ENCODE measurements at regions not wholly inside any gene's neighbourhood (a gene's known extent, or its start where the extent isn't known, plus 50 kb on each side); places are given as distances from the start of the nearest gene placed in this dataset.
"Not testable (repeated sequence)": the region's sequence is repeated elsewhere in the genome, so short reads cannot be mapped to it uniquely, and the experiment has no call there.

- TF ChIP-seq, protein P1, sequence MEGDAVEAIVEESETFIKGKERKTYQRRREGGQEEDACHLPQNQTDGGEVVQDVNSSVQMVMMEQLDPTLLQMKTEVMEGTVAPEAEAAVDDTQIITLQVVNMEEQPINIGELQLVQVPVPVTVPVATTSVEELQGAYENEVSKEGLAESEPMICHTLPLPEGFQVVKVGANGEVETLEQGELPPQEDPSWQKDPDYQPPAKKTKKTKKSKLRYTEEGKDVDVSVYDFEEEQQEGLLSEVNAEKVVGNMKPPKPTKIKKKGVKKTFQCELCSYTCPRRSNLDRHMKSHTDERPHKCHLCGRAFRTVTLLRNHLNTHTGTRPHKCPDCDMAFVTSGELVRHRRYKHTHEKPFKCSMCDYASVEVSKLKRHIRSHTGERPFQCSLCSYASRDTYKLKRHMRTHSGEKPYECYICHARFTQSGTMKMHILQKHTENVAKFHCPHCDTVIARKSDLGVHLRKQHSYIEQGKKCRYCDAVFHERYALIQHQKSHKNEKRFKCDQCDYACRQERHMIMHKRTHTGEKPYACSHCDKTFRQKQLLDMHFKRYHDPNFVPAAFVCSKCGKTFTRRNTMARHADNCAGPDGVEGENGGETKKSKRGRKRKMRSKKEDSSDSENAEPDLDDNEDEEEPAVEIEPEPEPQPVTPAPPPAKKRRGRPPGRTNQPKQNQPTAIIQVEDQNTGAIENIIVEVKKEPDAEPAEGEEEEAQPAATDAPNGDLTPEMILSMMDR (IDR thresholded peaks at IDR 0.05; ENCODE audit: insufficient read depth, low read length) = no peak
- DNase-seq (ENCODE audit: low read depth) = no peak
Measured at GRCh38 chr12:74166096-74166495, 371.5 kb upstream of the ATXN7L3B start.

DNA sequence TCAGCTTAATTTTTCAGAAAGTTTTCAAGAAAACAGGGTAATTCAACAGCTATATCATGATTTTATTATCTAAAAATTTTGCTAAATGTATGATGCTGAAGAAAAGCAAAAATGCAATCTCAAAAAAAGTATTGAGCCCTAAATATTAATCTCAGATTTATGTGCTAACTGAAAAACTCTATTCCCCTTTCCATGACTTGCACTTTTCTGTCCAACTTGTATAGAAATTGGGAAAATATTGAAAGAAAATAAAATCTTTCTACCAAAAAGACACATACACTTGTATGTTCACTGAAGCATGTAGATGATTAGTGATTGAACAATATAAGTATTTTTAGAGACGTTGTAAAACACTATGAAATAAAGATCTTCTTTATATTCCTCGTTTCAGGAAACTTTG is 368.0 kb upstream of the ATXN7L3B start:
- no peak overlapping the region for H3K4me3 ChIP-seq (ENCODE audit: low read depth, low read length)
- DNase-seq (ENCODE audit: low read depth) = no peak
- TF ChIP-seq, protein P1 (IDR thresholded peaks at IDR 0.05; ENCODE audit: insufficient read depth, low read length) = no peak

More at GRCh38 chr12:74166096-74166495, 371.5 kb upstream of the ATXN7L3B start:
- H3K4me3 ChIP-seq (ENCODE audit: low read depth, low read length) = no peak overlapping the region

GRCh38 chr12:74170645-74171477 is 366.8 kb upstream of the ATXN7L3B start:
- DNase-seq (ENCODE audit: low read depth) = no peak
- TF ChIP-seq, protein P1 (IDR thresholded peaks at IDR 0.05; ENCODE audit: insufficient read depth, low read length) = no peak
- H3K4me3 ChIP-seq (ENCODE audit: low read depth, low read length) = no peak overlapping the region

DNA sequence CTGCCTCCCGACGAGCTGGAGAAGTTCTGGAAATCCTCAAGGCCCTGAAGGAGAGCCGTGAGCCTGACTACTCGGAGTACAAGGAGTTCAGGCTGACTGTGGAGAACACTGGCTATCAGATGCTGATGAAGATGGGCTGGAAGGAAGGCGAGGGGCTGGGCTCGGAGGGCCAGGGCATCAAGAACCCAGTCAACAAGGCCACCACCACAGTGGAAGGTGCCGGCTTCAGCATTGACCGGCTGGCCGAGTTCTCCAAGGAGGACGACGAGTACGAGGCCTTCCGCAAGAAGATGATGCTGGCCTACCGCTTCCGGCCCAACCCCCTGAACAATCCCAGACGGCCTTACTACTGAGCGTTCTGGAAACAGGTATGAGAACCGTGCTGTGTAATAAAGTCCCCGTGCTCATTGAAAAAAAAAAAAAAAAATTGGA is 366.1 kb upstream of the ATXN7L3B start:
- H3K4me3 ChIP-seq (ENCODE audit: low read depth, low read length) = no peak overlapping the region
- no peak for DNase-seq (ENCODE audit: low read depth)
- TF ChIP-seq, protein P1 (IDR thresholded peaks at IDR 0.05; ENCODE audit: insufficient read depth, low read length) = no peak

DNA sequence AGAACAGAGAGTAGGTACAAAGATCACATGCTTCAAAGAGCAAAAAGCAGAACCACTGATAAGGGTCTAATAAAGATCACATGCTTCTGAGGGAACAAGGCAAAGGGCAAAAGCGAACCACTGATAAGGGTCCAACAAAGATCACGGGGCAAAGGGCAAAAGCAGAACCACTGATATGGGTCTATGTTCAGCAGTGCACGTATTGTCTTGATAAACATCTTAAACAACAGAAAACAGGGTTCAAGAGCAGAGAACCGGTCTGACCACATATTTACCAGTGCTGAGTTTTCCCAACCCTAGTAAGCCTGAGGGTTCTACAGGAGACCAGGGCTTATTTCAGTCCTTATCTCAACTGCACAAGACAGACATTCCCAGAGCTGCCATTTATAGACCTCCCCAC is 362.7 kb upstream of the ATXN7L3B start:
- not testable (repeated sequence) for DNase-seq (ENCODE audit: low read depth); H3K4me3 ChIP-seq (ENCODE audit: low read depth, low read length)

- TF ChIP-seq, protein P1 (IDR thresholded peaks at IDR 0.05; ENCODE audit: insufficient read depth, low read length) = no peak
- no peak for DNase-seq (ENCODE audit: low read depth)
- H3K4me3 ChIP-seq (ENCODE audit: low read depth, low read length) = no peak overlapping the region
Measured at GRCh38 chr12:74185360-74185759, 352.3 kb upstream of the ATXN7L3B start.

- H3K4me3 ChIP-seq (ENCODE audit: low read depth, low read length) = no peak overlapping the region
- no peak for DNase-seq (ENCODE audit: low read depth)
- TF ChIP-seq, protein P1 (IDR thresholded peaks at IDR 0.05; ENCODE audit: insufficient read depth, low read length) = no peak
Measured at GRCh38 chr12:74193191-74193590, 344.4 kb upstream of the ATXN7L3B start.

Data from fibroblast of the aortic adventitia (primary cell).